ENCODE measurements at regions not wholly inside any gene's neighbourhood (a gene's known extent, or its start where the extent isn't known, plus 50 kb on each side); places are given as distances from the start of the nearest gene placed in this dataset.

DNA sequence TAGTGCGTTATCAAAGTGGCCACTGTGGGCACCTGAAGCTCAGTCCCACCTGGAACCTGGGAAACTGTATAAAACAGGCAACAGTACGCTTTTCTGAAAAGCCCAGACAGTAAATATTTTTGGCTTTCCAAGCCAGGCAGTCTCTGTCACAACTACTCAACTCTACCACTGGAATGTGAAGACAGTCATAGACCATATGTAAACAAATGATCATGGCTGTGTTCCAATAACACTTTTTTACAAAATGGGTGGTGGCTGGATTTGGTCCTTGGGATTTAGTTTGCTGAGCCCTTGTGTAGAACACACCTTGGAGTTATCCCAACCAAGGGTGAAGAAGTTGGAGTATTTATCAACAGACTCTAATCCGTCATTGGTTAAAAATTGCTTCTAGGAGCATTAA lies 259.9 kb downstream of the SKIDA1 start:
- H3K27ac ChIP-seq: no peak overlapping the region
- intact Hi-C loops (cut with DNase I; ENCODE audit: low total_unique reads): loop anchor here (5.0 kb wide), 1 partner anchor 188 kb away; no protein-coding TSS in a partner anchor
- H3K27me3 ChIP-seq: no peaks in the 10 kb centered on the region
- H3K9me3 ChIP-seq: no peaks in the 10 kb centered on the region
- H3K4me1 ChIP-seq: no peaks in the 10 kb centered on the region
- no peak overlapping the region for H3K4me3 ChIP-seq
- no peak for DNase-seq
- TF ChIP-seq POLR2A (IDR thresholded peaks at IDR 0.05) (no peak), POLR2AphosphoS5 (IDR thresholded peaks at IDR 0.05) (no peak), EP300 (IDR thresholded peaks at IDR 0.05) (no peak)
- TF ChIP-seq, protein P1, sequence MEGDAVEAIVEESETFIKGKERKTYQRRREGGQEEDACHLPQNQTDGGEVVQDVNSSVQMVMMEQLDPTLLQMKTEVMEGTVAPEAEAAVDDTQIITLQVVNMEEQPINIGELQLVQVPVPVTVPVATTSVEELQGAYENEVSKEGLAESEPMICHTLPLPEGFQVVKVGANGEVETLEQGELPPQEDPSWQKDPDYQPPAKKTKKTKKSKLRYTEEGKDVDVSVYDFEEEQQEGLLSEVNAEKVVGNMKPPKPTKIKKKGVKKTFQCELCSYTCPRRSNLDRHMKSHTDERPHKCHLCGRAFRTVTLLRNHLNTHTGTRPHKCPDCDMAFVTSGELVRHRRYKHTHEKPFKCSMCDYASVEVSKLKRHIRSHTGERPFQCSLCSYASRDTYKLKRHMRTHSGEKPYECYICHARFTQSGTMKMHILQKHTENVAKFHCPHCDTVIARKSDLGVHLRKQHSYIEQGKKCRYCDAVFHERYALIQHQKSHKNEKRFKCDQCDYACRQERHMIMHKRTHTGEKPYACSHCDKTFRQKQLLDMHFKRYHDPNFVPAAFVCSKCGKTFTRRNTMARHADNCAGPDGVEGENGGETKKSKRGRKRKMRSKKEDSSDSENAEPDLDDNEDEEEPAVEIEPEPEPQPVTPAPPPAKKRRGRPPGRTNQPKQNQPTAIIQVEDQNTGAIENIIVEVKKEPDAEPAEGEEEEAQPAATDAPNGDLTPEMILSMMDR (IDR thresholded peaks at IDR 0.05): no peak
- 66 to 82% (median 78%) methylated on average over 3 of the region's 3 CpGs for WGBS, 5 donors
- no peaks in the 10 kb centered on the region for H3K36me3 ChIP-seq

- H3K36me3 ChIP-seq: no peaks in the 10 kb centered on the region
- no peak for TF ChIP-seq EP300 (IDR thresholded peaks at IDR 0.05)
- TF ChIP-seq POLR2AphosphoS5 (IDR thresholded peaks at IDR 0.05): no peak
- TF ChIP-seq POLR2A (IDR thresholded peaks at IDR 0.05): no peak
- TF ChIP-seq, protein P1 (IDR thresholded peaks at IDR 0.05): no peak
- no peak for DNase-seq
- H3K4me3 ChIP-seq: no peak overlapping the region
- WGBS, 5 donors: 75 to 94% (median 80%) methylated on average over 2 of the region's 2 CpGs
- H3K27me3 ChIP-seq: no peaks in the 10 kb centered on the region
- H3K4me1 ChIP-seq: no peaks in the 10 kb centered on the region
- no peak overlapping the region for H3K27ac ChIP-seq
- no peaks in the 10 kb centered on the region for H3K9me3 ChIP-seq
- intact Hi-C loops (cut with DNase I; ENCODE audit: low total_unique reads): no loop called here
These were observed 261.2 kb downstream of the SKIDA1 start for GRCh38 chr10:21264271-21264670.

GRCh38 chr10:21263839-21264238 lies 261.6 kb downstream of the SKIDA1 start:
- H3K36me3 ChIP-seq: no peaks in the 10 kb centered on the region
- no peak overlapping the region for H3K4me3 ChIP-seq
- TF ChIP-seq EP300 (IDR thresholded peaks at IDR 0.05) (no peak), POLR2AphosphoS5 (IDR thresholded peaks at IDR 0.05) (no peak), POLR2A (IDR thresholded peaks at IDR 0.05) (no peak)
- TF ChIP-seq, protein P1 (IDR thresholded peaks at IDR 0.05): no peak
- DNase-seq: no peak
- H3K9me3 ChIP-seq: no peaks in the 10 kb centered on the region
- WGBS, 5 donors: 84 to 93% (median 90%) methylated on average over 3 of the region's 3 CpGs
- intact Hi-C loops (cut with DNase I; ENCODE audit: low total_unique reads): no loop called here
- no peaks in the 10 kb centered on the region for H3K27me3 ChIP-seq
- no peak overlapping the region for H3K27ac ChIP-seq
- no peaks in the 10 kb centered on the region for H3K4me1 ChIP-seq

- TF ChIP-seq POLR2AphosphoS5 (IDR thresholded peaks at IDR 0.05): no peak
- no peak for TF ChIP-seq EP300 (IDR thresholded peaks at IDR 0.05)
- TF ChIP-seq, protein P1 (IDR thresholded peaks at IDR 0.05): no peak
- no peak for TF ChIP-seq POLR2A (IDR thresholded peaks at IDR 0.05)
- Histone ChIP-seq H3K27me3 (no peaks in the 10 kb centered on the region), H3K4me3 (no peak overlapping the region), H3K4me1 (no peaks in the 10 kb centered on the region), H3K36me3 (no peaks in the 10 kb centered on the region), H3K9me3 (no peaks in the 10 kb centered on the region), H3K27ac (no peak overlapping the region)
- intact Hi-C loops (cut with DNase I; ENCODE audit: low total_unique reads): no loop called here
- 65 to 82% (median 76%) methylated on average over 12 of the region's 12 CpGs for WGBS, 5 donors
- DNase-seq: no peak
These were observed 262.1 kb downstream of the SKIDA1 start for GRCh38 chr10:21263263-21263803.

Measured in stomach (tissue), 8 donors.